Fibroblast of lung (primary cell): ENCODE measurements at regions not wholly inside any gene's neighbourhood (a gene's known extent, or its start where the extent isn't known, plus 50 kb on each side); places are given as distances from the start of the nearest gene placed in this dataset.

Experiments
- EZH2 ChIP-seq: IDR thresholded peaks from 2 replicates; pipeline ENCODE4 v1.5.1; 2012; ENCODE audit warnings: low read length, control low read depth, mild to moderate bottlenecking; ENCODE audit errors: missing control alignments
- TF ChIP-seq, protein P1 (sequence below), 2 donors: IDR thresholded peaks in 1 of 2; conservative IDR thresholded peaks in 1 of 2; 1 replicate in 1 of 2; 2 replicates in 1 of 2; pipeline ENCODE4 v1.5.1; 2011 to 2012; ENCODE audit warnings: low read length in 2 of 2, control low read depth in 1 of 2, inconsistent platforms in 1 of 2, low read depth in 1 of 2, mild to moderate bottlenecking in 1 of 2

DNA sequence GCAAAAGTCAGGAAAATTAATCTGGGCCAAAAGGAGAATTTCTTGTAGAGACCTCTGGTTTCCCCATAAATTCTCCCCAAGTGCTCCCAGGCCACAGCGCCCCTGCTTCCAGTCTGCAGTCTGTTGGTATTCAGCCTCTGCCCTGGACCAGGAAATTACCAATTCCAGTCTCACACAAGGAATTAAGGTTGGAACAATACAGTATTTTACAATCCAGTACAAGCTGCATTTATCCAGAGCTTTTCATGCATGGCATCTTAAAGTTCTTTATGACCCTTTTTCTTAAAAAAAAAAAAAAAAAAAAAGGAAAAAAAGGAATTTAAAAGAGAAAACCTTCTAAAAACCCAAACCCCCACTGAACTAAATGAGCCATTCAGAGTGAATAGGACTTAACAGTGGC lies 139.6 kb upstream of the RANBP3L start:
- TF ChIP-seq, protein P1, sequence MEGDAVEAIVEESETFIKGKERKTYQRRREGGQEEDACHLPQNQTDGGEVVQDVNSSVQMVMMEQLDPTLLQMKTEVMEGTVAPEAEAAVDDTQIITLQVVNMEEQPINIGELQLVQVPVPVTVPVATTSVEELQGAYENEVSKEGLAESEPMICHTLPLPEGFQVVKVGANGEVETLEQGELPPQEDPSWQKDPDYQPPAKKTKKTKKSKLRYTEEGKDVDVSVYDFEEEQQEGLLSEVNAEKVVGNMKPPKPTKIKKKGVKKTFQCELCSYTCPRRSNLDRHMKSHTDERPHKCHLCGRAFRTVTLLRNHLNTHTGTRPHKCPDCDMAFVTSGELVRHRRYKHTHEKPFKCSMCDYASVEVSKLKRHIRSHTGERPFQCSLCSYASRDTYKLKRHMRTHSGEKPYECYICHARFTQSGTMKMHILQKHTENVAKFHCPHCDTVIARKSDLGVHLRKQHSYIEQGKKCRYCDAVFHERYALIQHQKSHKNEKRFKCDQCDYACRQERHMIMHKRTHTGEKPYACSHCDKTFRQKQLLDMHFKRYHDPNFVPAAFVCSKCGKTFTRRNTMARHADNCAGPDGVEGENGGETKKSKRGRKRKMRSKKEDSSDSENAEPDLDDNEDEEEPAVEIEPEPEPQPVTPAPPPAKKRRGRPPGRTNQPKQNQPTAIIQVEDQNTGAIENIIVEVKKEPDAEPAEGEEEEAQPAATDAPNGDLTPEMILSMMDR (conservative IDR thresholded peaks at IDR 0.05 in 1 of 2, IDR thresholded peaks at IDR 0.05 in 1 of 2; ENCODE audit: low read depth in 1 of 2, low read length in 2 of 2): no peak
- TF ChIP-seq EZH2: no peak
